ENCODE measurements at regions not wholly inside any gene's neighbourhood (a gene's known extent, or its start where the extent isn't known, plus 50 kb on each side); places are given as distances from the start of the nearest gene placed in this dataset.
A peak's percentile ranks its signal among the peaks of the same experiment; 100 is the strongest.

DNA sequence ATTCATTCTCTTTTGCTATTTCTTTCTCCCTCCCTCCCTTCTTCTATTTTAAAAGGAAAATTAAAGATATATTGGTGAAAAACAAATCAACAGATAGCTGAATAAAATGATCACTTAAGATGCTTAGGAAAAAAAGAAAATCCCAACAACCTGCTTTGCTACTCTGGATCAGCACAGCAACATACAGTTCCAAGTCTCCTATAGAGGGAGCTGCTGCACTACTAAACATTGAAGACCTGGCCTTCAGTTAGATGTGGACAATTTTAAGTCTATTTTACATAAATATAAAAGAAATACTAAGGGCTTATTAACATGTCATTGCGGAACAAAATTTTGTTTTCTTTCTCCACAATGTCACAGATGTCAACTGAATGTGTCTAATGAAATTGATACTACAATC lies 226.4 kb downstream of the MAGEB5 start:
- no peaks in the 10 kb centered on the region for H4K20me1 ChIP-seq (ENCODE audit: insufficient read depth)
- H3K9me3 ChIP-seq (ENCODE audit: low read depth) = no peaks in the 10 kb centered on the region
- no peaks in the 10 kb centered on the region for H3K27me3 ChIP-seq (replicated peaks; ENCODE audit: insufficient read depth)
- H3K36me3 ChIP-seq (ENCODE audit: low read depth) = no peaks in the 10 kb centered on the region
- H3K27ac ChIP-seq = no peak overlapping the region
- no peaks in the 10 kb centered on the region for H3K79me2 ChIP-seq (ENCODE audit: insufficient read depth)
- H2AFZ ChIP-seq = no peak overlapping the region
- TF ChIP-seq EZH2phosphoT487 (IDR thresholded peaks at IDR 0.05; ENCODE audit: insufficient read depth, low read depth) = no peak
- TF ChIP-seq EZH2 (IDR thresholded peaks at IDR 0.05; ENCODE audit: insufficient read depth, poor library complexity, severe bottlenecking) = no peak
- WGBS, 2 experiments (ENCODE audit: low coverage in 1 of 2, low lambda C conversion rate in 2 of 2, missing lambda C conversion rate in 2 of 2) = 71 to 81% methylated on average over 1 of the region's 1 CpG
- no peaks in the 10 kb centered on the region for H3K4me1 ChIP-seq (ENCODE audit: insufficient read depth)
- peak; percentile 36 for DNase-seq
- H3K4me3 ChIP-seq = no peak overlapping the region
- no peak overlapping the region for H3K4me2 ChIP-seq (ENCODE audit: unreplicated experiment)
- no peaks in the 10 kb centered on the region for H3K9me2 ChIP-seq (ENCODE audit: insufficient read depth)
- no peaks in the 10 kb centered on the region for H3F3A ChIP-seq (ENCODE audit: insufficient read depth)
- H3K9ac ChIP-seq = no peak overlapping the region
- in situ Hi-C loops (cut with MboI) = no loop called here

DNA sequence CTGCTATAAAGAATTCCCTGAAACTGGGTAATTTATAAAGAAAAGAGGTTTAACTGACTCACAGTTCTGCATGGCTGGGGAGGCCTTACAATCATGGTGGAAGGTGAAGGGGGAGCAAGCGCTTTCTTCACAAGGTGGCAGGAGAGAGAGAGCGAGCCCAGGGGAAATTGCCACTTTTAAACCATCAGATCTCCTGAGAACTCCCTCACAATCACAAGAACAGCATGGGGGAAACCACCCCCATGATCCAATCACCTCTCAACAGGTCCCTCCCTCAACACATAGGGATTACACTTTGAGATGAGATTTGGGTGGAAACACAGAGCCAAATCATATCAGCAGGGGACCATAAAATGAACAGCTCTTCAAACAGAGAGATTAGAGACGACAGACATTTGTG lies 198.6 kb downstream of the MAGEB5 start:
- Histone ChIP-seq H3F3A (ENCODE audit: insufficient read depth) (no peaks in the 10 kb centered on the region), H3K36me3 (ENCODE audit: low read depth) (no peaks in the 10 kb centered on the region), H3K9ac (no peak overlapping the region), H3K4me3 (no peak overlapping the region), H3K79me2 (ENCODE audit: insufficient read depth) (no peaks in the 10 kb centered on the region), H3K4me2 (ENCODE audit: unreplicated experiment) (no peak overlapping the region), H3K9me3 (ENCODE audit: low read depth) (no peaks in the 10 kb centered on the region), H4K20me1 (ENCODE audit: insufficient read depth) (no peaks in the 10 kb centered on the region), H2AFZ (no peak overlapping the region), H3K27ac (no peak overlapping the region), H3K9me2 (ENCODE audit: insufficient read depth) (no peaks in the 10 kb centered on the region), H3K4me1 (ENCODE audit: insufficient read depth) (no peaks in the 10 kb centered on the region), H3K27me3 (replicated peaks; ENCODE audit: insufficient read depth) (no peaks in the 10 kb centered on the region)
- TF ChIP-seq EZH2 (IDR thresholded peaks at IDR 0.05; ENCODE audit: insufficient read depth, poor library complexity, severe bottlenecking) (no peak), EZH2phosphoT487 (IDR thresholded peaks at IDR 0.05; ENCODE audit: insufficient read depth, low read depth) (no peak)
- WGBS, 2 experiments (ENCODE audit: low coverage in 1 of 2, low lambda C conversion rate in 2 of 2, missing lambda C conversion rate in 2 of 2) = 20 to 38% methylated on average over 3 of the region's 3 CpGs
- no peak for DNase-seq
- in situ Hi-C loops (cut with MboI) = no loop called here

DNA sequence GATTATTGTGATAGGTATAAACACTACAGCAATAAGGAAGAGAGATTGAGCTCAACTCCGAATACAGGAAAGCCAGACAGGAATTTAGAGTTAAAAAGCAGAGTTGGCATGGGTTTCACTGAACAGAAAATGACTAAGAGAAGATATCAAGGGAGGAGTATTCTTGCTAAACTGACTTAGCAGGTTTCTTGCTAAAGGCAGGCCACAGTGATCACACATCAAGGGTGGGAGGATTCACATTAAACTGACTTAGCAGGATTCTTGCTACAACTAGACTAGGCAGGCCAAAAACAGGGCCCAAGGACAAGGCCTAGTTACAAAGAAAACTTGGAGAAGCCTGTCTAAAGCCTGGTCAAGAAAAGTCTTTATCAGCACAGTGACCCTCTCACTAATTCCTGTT lies 195.1 kb downstream of the MAGEB5 start:
- Histone ChIP-seq H3K27ac (no peak overlapping the region), H3K9me2 (ENCODE audit: insufficient read depth) (no peaks in the 10 kb centered on the region), H3K27me3 (replicated peaks; ENCODE audit: insufficient read depth) (no peaks in the 10 kb centered on the region), H3F3A (ENCODE audit: insufficient read depth) (no peaks in the 10 kb centered on the region), H3K4me1 (ENCODE audit: insufficient read depth) (no peaks in the 10 kb centered on the region), H3K4me3 (no peak overlapping the region), H2AFZ (no peak overlapping the region), H3K36me3 (ENCODE audit: low read depth) (no peaks in the 10 kb centered on the region), H4K20me1 (ENCODE audit: insufficient read depth) (no peaks in the 10 kb centered on the region), H3K9me3 (ENCODE audit: low read depth) (no peaks in the 10 kb centered on the region), H3K4me2 (ENCODE audit: unreplicated experiment) (no peak overlapping the region), H3K79me2 (ENCODE audit: insufficient read depth) (no peaks in the 10 kb centered on the region), H3K9ac (no peak overlapping the region)
- in situ Hi-C loops (cut with MboI) = no loop called here
- DNase-seq = no peak
- WGBS, 2 experiments (ENCODE audit: low coverage in 1 of 2, low lambda C conversion rate in 2 of 2, missing lambda C conversion rate in 2 of 2) = 9 to 15% methylated on average over 1 of the region's 1 CpG
- TF ChIP-seq EZH2 (IDR thresholded peaks at IDR 0.05; ENCODE audit: insufficient read depth, poor library complexity, severe bottlenecking) (no peak), EZH2phosphoT487 (IDR thresholded peaks at IDR 0.05; ENCODE audit: insufficient read depth, low read depth) (no peak)

DNA sequence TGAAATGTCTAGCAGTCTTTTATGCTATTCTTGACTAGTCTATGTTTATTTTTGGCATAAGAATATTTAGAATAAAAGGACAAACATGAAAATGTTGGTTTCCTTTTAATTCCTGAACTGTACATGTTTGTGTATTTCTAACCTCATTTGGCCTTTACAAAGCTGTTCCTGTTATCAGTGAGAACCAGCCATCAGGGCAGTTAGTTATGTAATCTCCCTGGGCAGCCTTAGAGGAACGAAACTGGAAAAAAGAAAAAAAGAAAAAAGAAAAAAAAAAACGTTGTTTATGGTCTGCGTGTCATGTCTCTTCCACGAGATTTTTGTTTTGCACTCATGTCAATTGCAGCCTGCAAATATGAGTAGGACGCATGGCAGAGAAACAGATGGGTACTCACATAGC lies 193.7 kb downstream of the MAGEB5 start:
- H3K4me3 ChIP-seq = no peak overlapping the region
- no peaks in the 10 kb centered on the region for H3K9me3 ChIP-seq (ENCODE audit: low read depth)
- no peaks in the 10 kb centered on the region for H3F3A ChIP-seq (ENCODE audit: insufficient read depth)
- TF ChIP-seq EZH2phosphoT487 (IDR thresholded peaks at IDR 0.05; ENCODE audit: insufficient read depth, low read depth) (no peak), EZH2 (IDR thresholded peaks at IDR 0.05; ENCODE audit: insufficient read depth, poor library complexity, severe bottlenecking) (no peak)
- H3K4me1 ChIP-seq (ENCODE audit: insufficient read depth) = no peaks in the 10 kb centered on the region
- H2AFZ ChIP-seq = no peak overlapping the region
- no peaks in the 10 kb centered on the region for H3K36me3 ChIP-seq (ENCODE audit: low read depth)
- no peaks in the 10 kb centered on the region for H3K79me2 ChIP-seq (ENCODE audit: insufficient read depth)
- in situ Hi-C loops (cut with MboI) = no loop called here
- WGBS, 2 experiments (ENCODE audit: low coverage in 1 of 2, low lambda C conversion rate in 2 of 2, missing lambda C conversion rate in 2 of 2) = 29 to 39% methylated on average over 5 of the region's 5 CpGs
- no peaks in the 10 kb centered on the region for H3K9me2 ChIP-seq (ENCODE audit: insufficient read depth)
- H3K27me3 ChIP-seq (replicated peaks; ENCODE audit: insufficient read depth) = no peaks in the 10 kb centered on the region
- H4K20me1 ChIP-seq (ENCODE audit: insufficient read depth) = no peaks in the 10 kb centered on the region
- no peak overlapping the region for H3K27ac ChIP-seq
- no peak for DNase-seq
- no peak overlapping the region for H3K4me2 ChIP-seq (ENCODE audit: unreplicated experiment)
- no peak overlapping the region for H3K9ac ChIP-seq

DNA sequence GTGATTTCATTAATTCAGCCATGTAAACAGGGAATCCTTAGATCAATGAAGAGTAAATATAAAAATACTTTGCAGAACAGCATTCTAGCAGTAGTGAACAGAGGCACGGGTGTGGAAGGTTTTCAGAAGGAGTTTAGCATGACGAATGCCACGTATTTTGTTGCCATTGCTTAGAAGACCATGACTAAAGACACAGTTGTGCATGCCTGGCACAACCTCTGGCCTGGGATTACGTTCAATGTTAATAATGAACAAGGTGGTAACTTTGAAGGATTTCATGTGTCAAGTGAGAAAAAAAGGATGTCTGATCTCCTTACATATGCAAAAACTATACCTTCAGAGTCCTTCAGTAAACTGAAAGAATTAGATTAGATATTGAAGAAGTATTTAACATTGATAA lies 171.9 kb downstream of the MAGEB5 start:
- DNase-seq = no peak
- no peak overlapping the region for H3K4me3 ChIP-seq
- H4K20me1 ChIP-seq (ENCODE audit: insufficient read depth) = no peaks in the 10 kb centered on the region
- H3K79me2 ChIP-seq (ENCODE audit: insufficient read depth) = no peaks in the 10 kb centered on the region
- in situ Hi-C loops (cut with MboI) = no loop called here
- TF ChIP-seq EZH2phosphoT487 (IDR thresholded peaks at IDR 0.05; ENCODE audit: insufficient read depth, low read depth) = no peak
- no peak for TF ChIP-seq EZH2 (IDR thresholded peaks at IDR 0.05; ENCODE audit: insufficient read depth, poor library complexity, severe bottlenecking)
- H3K9me2 ChIP-seq (ENCODE audit: insufficient read depth) = no peaks in the 10 kb centered on the region
- H3K27ac ChIP-seq = no peak overlapping the region
- no peaks in the 10 kb centered on the region for H3K27me3 ChIP-seq (replicated peaks; ENCODE audit: insufficient read depth)
- 20 to 23% methylated on average over 4 of the region's 4 CpGs for WGBS, 2 experiments (ENCODE audit: low coverage in 1 of 2, low lambda C conversion rate in 2 of 2, missing lambda C conversion rate in 2 of 2)
- no peaks in the 10 kb centered on the region for H3K9me3 ChIP-seq (ENCODE audit: low read depth)
- H3K36me3 ChIP-seq (ENCODE audit: low read depth) = no peaks in the 10 kb centered on the region
- H2AFZ ChIP-seq = no peak overlapping the region
- no peaks in the 10 kb centered on the region for H3K4me1 ChIP-seq (ENCODE audit: insufficient read depth)
- no peaks in the 10 kb centered on the region for H3F3A ChIP-seq (ENCODE audit: insufficient read depth)
- H3K9ac ChIP-seq = no peak overlapping the region
- H3K4me2 ChIP-seq (ENCODE audit: unreplicated experiment) = no peak overlapping the region

All from GM23248 (cell line).